Psoas muscle (tissue), 7 donors: ENCODE measurements at regions not wholly inside any gene's neighbourhood (a gene's known extent, or its start where the extent isn't known, plus 50 kb on each side); places are given as distances from the start of the nearest gene placed in this dataset.

Experiments used
- ATAC-seq, 4 donors: fragments of 200-7000 bp; cut with Tn5 transposase; one replicate each; pipeline ENCODE4 v1.9.1; 2020; ENCODE audit warnings: moderate library complexity in 3 of 4, mild to moderate bottlenecking in 2 of 4
- DNase-seq, 2 donors: peaks; one replicate each; pipeline ENCODE4 v3.0.0-alpha.2; 2020
- H3K27ac ChIP-seq: fragments of 200-600 bp; one replicate; pipeline ENCODE4 v1.8.0; 2022
- H3K27me3 ChIP-seq, 3 donors: fragments of 200-600 bp in 1 of 3; one replicate each; pipeline versions ENCODE4 v1.6.1 to v1.8.0; 2013 to 2022; ENCODE audit warnings: low read length in 2 of 3, mild to moderate bottlenecking in 2 of 3, moderate library complexity in 1 of 3; ENCODE audit not compliant: insufficient read depth in 3 of 3
- H3K36me3 ChIP-seq, 2 donors: fragments of 200-600 bp in 1 of 2; one replicate each; pipeline versions ENCODE4 v1.6.1 to v1.8.0; 2013 to 2022; ENCODE audit warnings: low read depth in 1 of 2, mild to moderate bottlenecking in 1 of 2, moderate library complexity in 1 of 2; ENCODE audit not compliant: insufficient read depth in 1 of 2
- H3K4me1 ChIP-seq: fragments of 200-600 bp; one replicate; pipeline ENCODE4 v1.8.0; 2022
- H3K4me3 ChIP-seq: fragments of 200-600 bp; one replicate; pipeline ENCODE4 v1.8.0; 2022; ENCODE audit warnings: mild to moderate bottlenecking
- H3K9me3 ChIP-seq: fragments of 200-600 bp; one replicate; pipeline ENCODE4 v1.8.0; 2022
- WGBS, 3 donors: extraction: QIAGEN DNeasy Blood & Tissue Kit; methylation state at CpG; one replicate each; pipeline versions ENCODE4 v1.1.6 to v1.1.7; 2013; 5-methylcytosine and 5-hydroxymethylcytosine counted together
- intact Hi-C, 2 donors: fragments of 100-400 bp; cut with DNase I; formaldehyde crosslinking; loops; one replicate each; pipeline versions ENCODE4 v1.11.0 to v1.14.2; 2022
- TF ChIP-seq, protein P1 (sequence below): fragments of 200-600 bp; IDR thresholded peaks from one replicate; pipeline ENCODE4 v1.8.0; 2022; ENCODE audit warnings: antibody characterized with exemption
- donor health status: healthy with polysubstance abuse.
- donor health status: DM: no; HTN: no; CAD: no; lungs with moderate emphysema.
- donor health status: Bipolar disorder and iron deficiency.
- donor health status: healthy.
- donor health status: DM: yes; HTN: yes; CAD: no.
- donor health status: DM: no; HTN: no; CAD: no.
- donor health status: DM: yes; HTN: yes; CAD: no.

DNA sequence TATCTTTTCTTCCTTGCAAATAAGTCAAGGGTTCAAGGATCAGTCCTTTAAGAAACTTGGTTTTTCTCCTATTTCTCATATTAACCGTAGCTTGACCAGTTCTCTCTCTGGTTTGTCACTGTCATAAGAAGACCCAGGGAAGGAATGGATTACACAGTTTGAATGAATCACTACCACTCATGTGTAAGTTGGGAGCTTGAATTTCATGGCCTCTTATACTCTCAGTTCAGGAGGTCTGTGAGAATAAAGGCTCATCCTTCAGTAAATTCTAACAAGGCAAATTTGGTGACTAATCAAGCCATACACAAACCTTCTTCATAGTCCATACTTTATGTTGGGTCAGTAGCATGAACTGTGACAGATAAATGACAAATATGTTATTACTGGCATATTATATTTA is 323.1 kb upstream of the ACTBL2 start:
- H3K9me3 ChIP-seq, result no peaks in the 10 kb centered on the region
- H3K27me3 ChIP-seq, result no peaks in the 10 kb centered on the region
- TF ChIP-seq, protein P1, sequence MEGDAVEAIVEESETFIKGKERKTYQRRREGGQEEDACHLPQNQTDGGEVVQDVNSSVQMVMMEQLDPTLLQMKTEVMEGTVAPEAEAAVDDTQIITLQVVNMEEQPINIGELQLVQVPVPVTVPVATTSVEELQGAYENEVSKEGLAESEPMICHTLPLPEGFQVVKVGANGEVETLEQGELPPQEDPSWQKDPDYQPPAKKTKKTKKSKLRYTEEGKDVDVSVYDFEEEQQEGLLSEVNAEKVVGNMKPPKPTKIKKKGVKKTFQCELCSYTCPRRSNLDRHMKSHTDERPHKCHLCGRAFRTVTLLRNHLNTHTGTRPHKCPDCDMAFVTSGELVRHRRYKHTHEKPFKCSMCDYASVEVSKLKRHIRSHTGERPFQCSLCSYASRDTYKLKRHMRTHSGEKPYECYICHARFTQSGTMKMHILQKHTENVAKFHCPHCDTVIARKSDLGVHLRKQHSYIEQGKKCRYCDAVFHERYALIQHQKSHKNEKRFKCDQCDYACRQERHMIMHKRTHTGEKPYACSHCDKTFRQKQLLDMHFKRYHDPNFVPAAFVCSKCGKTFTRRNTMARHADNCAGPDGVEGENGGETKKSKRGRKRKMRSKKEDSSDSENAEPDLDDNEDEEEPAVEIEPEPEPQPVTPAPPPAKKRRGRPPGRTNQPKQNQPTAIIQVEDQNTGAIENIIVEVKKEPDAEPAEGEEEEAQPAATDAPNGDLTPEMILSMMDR, result no peak
- H3K4me3 ChIP-seq, result no peak overlapping the region
- ATAC-seq (peak; percentile 58 to 86 (median 76)), DNase-seq (no peak)
- peak overlapping the region; percentile 81 for H3K27ac ChIP-seq
- no peaks in the 10 kb centered on the region for H3K36me3 ChIP-seq
- H3K4me1 ChIP-seq, result peaks cover 26% of the 10 kb centered on the region
- 84 to 92% (median 85%) methylated on average over 1 of the region's 1 CpG for WGBS, 3 donors
- intact Hi-C loops, result no loop called here

- TF ChIP-seq, protein P1, result no peak
- intact Hi-C loops, result no loop called here
Observed at GRCh38 chr5:57805170-57805569, 322.6 kb upstream of the ACTBL2 start.

GRCh38 chr5:57804505-57804904 is 321.9 kb upstream of the ACTBL2 start:
- peak overlapping the region; percentile 81 for H3K27ac ChIP-seq
- 81 to 88% (median 86%) methylated on average over 1 of the region's 1 CpG for WGBS, 3 donors
- peak in 1 of 4 donors; percentile 21 for ATAC-seq

More at GRCh38 chr5:57805170-57805569, 322.6 kb upstream of the ACTBL2 start:
- no peak overlapping the region for H3K4me3 ChIP-seq
- no peak for DNase-seq
- no peaks in the 10 kb centered on the region for H3K9me3 ChIP-seq
- H3K36me3 ChIP-seq, result no peaks in the 10 kb centered on the region
- no peaks in the 10 kb centered on the region for H3K27me3 ChIP-seq
- ATAC-seq, result peak; percentile 53 to 87 (median 84)
- peaks cover 26% of the 10 kb centered on the region for H3K4me1 ChIP-seq
- peak overlapping the region; percentile 81 for H3K27ac ChIP-seq

GRCh38 chr5:57804007-57804444 is 321.4 kb upstream of the ACTBL2 start:
- ATAC-seq, result peak in 3 of 4 donors; percentile 63 to 74 (median 69)
- intact Hi-C loops, result no loop called here
- Histone ChIP-seq H3K27ac (peak overlapping the region; percentile 81), H3K27me3 (no peaks in the 10 kb centered on the region), H3K4me1 (peaks cover 26% of the 10 kb centered on the region), H3K36me3 (no peaks in the 10 kb centered on the region), H3K9me3 (no peaks in the 10 kb centered on the region), H3K4me3 (no peak overlapping the region)
- no peak for DNase-seq
- TF ChIP-seq, protein P1, result no peak
- 18 to 37% (median 33%) methylated on average over 2 of the region's 2 CpGs for WGBS, 3 donors

More at GRCh38 chr5:57804505-57804904, 321.9 kb upstream of the ACTBL2 start:
- H3K4me3 ChIP-seq, result no peak overlapping the region
- no peaks in the 10 kb centered on the region for H3K9me3 ChIP-seq
- TF ChIP-seq, protein P1, result no peak
- H3K4me1 ChIP-seq, result peaks cover 26% of the 10 kb centered on the region
- intact Hi-C loops, result no loop called here
- DNase-seq, result no peak
- H3K36me3 ChIP-seq, result no peaks in the 10 kb centered on the region
- H3K27me3 ChIP-seq, result no peaks in the 10 kb centered on the region

- Histone ChIP-seq H3K27me3 (no peaks in the 10 kb centered on the region), H3K36me3 (no peaks in the 10 kb centered on the region), H3K9me3 (no peaks in the 10 kb centered on the region), H3K4me3 (no peak overlapping the region), H3K27ac (no peak overlapping the region), H3K4me1 (peaks cover 26% of the 10 kb centered on the region)
- 82 to 86% (median 84%) methylated on average over 3 of the region's 3 CpGs for WGBS, 3 donors
- TF ChIP-seq, protein P1, result no peak
- ATAC-seq, result no peak
- intact Hi-C loops, result no loop called here
- DNase-seq, result no peak
Observed at GRCh38 chr5:57802131-57802530, 319.5 kb upstream of the ACTBL2 start.
